ENCODE measurements at regions not wholly inside any gene's neighbourhood (a gene's known extent, or its start where the extent isn't known, plus 50 kb on each side); places are given as distances from the start of the nearest gene placed in this dataset.
A peak's percentile ranks its signal among the peaks of the same experiment; 100 is the strongest.

- intact Hi-C loops (cut with DNase I), result no loop called here
- no peaks in the 10 kb centered on the region for H3K4me1 ChIP-seq (ENCODE audit: control insufficient read depth in 2 of 3, insufficient read depth in 2 of 3, low read depth in 1 of 3, low read length in 3 of 3)
- TF ChIP-seq, protein P1, sequence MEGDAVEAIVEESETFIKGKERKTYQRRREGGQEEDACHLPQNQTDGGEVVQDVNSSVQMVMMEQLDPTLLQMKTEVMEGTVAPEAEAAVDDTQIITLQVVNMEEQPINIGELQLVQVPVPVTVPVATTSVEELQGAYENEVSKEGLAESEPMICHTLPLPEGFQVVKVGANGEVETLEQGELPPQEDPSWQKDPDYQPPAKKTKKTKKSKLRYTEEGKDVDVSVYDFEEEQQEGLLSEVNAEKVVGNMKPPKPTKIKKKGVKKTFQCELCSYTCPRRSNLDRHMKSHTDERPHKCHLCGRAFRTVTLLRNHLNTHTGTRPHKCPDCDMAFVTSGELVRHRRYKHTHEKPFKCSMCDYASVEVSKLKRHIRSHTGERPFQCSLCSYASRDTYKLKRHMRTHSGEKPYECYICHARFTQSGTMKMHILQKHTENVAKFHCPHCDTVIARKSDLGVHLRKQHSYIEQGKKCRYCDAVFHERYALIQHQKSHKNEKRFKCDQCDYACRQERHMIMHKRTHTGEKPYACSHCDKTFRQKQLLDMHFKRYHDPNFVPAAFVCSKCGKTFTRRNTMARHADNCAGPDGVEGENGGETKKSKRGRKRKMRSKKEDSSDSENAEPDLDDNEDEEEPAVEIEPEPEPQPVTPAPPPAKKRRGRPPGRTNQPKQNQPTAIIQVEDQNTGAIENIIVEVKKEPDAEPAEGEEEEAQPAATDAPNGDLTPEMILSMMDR (IDR thresholded peaks at IDR 0.05; ENCODE audit: borderline replicate concordance, extremely low read depth, insufficient read depth), result no peak
- no peaks in the 10 kb centered on the region for H3K36me3 ChIP-seq (ENCODE audit: control insufficient read depth in 2 of 3, insufficient read depth in 3 of 3, low read length in 3 of 3)
- H3K4me3 ChIP-seq (ENCODE audit: low read length in 3 of 3), result no peak overlapping the region
- no peaks in the 10 kb centered on the region for H3K27me3 ChIP-seq (ENCODE audit: control insufficient read depth, insufficient read depth, low read length)
- H3K9ac ChIP-seq (ENCODE audit: low read length in 3 of 3), result no peak overlapping the region
- DNase-seq (no peak), FAIRE-seq (no peak)
- no peaks in the 10 kb centered on the region for H3K9me3 ChIP-seq (ENCODE audit: control insufficient read depth in 2 of 3, insufficient read depth in 1 of 3, low read length in 3 of 3)
- no peak overlapping the region for H3K27ac ChIP-seq (ENCODE audit: low read depth in 2 of 2, low read length in 2 of 2)
These were observed 525.9 kb downstream of the TMEM182 start for GRCh38 chr2:103287746-103288145.

DNA sequence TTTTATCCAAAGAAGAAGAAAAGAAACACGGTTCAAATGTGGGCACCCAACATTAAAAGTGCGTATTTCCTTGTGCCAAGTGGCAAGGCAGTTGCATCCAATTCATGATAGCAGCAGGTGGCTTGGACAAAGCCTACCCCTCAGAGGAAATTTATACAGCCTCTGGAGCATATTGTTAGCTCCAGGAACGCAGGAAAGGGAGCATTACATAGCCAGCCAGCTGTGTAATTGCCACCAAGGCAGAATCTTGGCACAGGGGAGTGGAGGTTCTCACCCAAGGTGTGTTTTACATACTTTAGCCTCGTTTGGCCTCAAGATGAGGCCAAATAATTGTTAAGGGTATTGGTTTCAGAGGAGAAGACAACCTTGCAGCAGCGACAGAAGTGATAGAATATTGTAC lies 526.9 kb downstream of the TMEM182 start:
- DNase-seq (peak in 2 of 5 donors; percentile 24), FAIRE-seq (no peak)
- H3K36me3 ChIP-seq (ENCODE audit: control insufficient read depth in 2 of 3, insufficient read depth in 3 of 3, low read length in 3 of 3), result no peaks in the 10 kb centered on the region
- H3K27me3 ChIP-seq (ENCODE audit: control insufficient read depth, insufficient read depth, low read length), result no peaks in the 10 kb centered on the region
- intact Hi-C loops (cut with DNase I), result no loop called here
- TF ChIP-seq, protein P1 (IDR thresholded peaks at IDR 0.05; ENCODE audit: borderline replicate concordance, extremely low read depth, insufficient read depth), result no peak
- H3K4me1 ChIP-seq (ENCODE audit: control insufficient read depth in 2 of 3, insufficient read depth in 2 of 3, low read depth in 1 of 3, low read length in 3 of 3), result no peaks in the 10 kb centered on the region
- no peak overlapping the region for H3K27ac ChIP-seq (ENCODE audit: low read depth in 2 of 2, low read length in 2 of 2)
- no peaks in the 10 kb centered on the region for H3K9me3 ChIP-seq (ENCODE audit: control insufficient read depth in 2 of 3, insufficient read depth in 1 of 3, low read length in 3 of 3)
- H3K4me3 ChIP-seq (ENCODE audit: low read length in 3 of 3), result no peak overlapping the region
- no peak overlapping the region for H3K9ac ChIP-seq (ENCODE audit: low read length in 3 of 3)

DNA sequence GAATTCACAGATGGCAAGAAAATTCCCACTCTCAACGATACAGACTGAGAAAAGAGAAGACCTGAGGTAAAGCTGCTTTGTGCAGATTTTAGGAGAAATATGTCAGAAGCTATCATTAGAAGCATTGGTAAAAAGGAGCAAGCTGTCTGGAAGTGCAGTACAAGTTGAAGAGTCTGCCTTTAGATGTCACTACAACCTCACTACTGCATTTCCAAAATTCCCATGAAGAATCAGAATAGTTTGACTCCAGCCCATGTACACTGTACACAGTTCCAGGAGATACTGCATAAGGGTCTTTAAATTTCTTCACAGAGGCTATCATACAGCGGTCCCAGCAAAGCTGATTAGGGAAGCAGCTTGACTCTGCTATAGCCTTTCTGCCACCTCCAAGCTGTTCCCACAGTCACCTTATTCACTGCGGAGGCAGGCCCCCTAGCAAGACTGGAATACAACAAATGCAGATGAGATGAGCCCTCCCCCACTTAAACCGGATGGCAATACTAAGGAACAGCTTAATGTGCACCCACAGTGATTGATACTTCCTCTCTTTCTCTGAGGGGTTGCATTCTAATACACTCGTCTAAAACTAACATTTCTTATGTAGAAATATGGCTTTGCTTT lies 527.4 kb downstream of the TMEM182 start:
- Histone ChIP-seq H3K9ac (ENCODE audit: low read length in 3 of 3) (no peak overlapping the region), H3K4me1 (ENCODE audit: control insufficient read depth in 2 of 3, insufficient read depth in 2 of 3, low read depth in 1 of 3, low read length in 3 of 3) (no peaks in the 10 kb centered on the region), H3K27ac (ENCODE audit: low read depth in 2 of 2, low read length in 2 of 2) (no peak overlapping the region), H3K27me3 (ENCODE audit: control insufficient read depth, insufficient read depth, low read length) (no peaks in the 10 kb centered on the region), H3K4me3 (ENCODE audit: low read length in 3 of 3) (no peak overlapping the region), H3K9me3 (ENCODE audit: control insufficient read depth in 2 of 3, insufficient read depth in 1 of 3, low read length in 3 of 3) (no peaks in the 10 kb centered on the region), H3K36me3 (ENCODE audit: control insufficient read depth in 2 of 3, insufficient read depth in 3 of 3, low read length in 3 of 3) (no peaks in the 10 kb centered on the region)
- TF ChIP-seq, protein P1 (IDR thresholded peaks at IDR 0.05; ENCODE audit: borderline replicate concordance, extremely low read depth, insufficient read depth), result no peak
- DNase-seq (peak in 2 of 5 donors; percentile 52 to 54), FAIRE-seq (no peak)
- intact Hi-C loops (cut with DNase I), result no loop called here

DNA sequence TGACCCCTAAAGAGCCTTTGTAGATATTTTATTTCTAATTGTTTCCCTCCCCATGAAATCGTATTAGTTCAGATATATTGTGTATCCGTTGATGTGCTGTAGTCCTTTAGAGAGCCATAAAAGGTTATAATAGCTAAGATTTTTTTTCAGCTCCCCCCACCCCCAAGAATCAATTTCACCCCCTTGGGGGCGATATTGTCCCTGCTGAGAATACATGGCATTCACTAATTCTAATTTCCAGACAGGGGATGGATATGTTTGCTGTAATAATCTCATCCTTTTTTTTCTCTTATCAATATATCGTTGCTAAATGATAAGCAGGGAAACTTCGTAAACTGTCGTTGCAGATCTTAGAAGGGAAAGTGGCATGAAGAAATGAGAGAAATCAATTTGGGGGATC lies 530.7 kb downstream of the TMEM182 start:
- no peak overlapping the region for H3K9ac ChIP-seq (ENCODE audit: low read length in 3 of 3)
- TF ChIP-seq, protein P1 (IDR thresholded peaks at IDR 0.05; ENCODE audit: borderline replicate concordance, extremely low read depth, insufficient read depth), result no peak
- H3K9me3 ChIP-seq (ENCODE audit: control insufficient read depth in 2 of 3, insufficient read depth in 1 of 3, low read length in 3 of 3), result no peaks in the 10 kb centered on the region
- H3K27ac ChIP-seq (ENCODE audit: low read depth in 2 of 2, low read length in 2 of 2), result no peak overlapping the region
- FAIRE-seq (no peak), DNase-seq (peak in 1 of 5 donors; percentile 7)
- no peak overlapping the region for H3K4me3 ChIP-seq (ENCODE audit: low read length in 3 of 3)
- no peaks in the 10 kb centered on the region for H3K27me3 ChIP-seq (ENCODE audit: control insufficient read depth, insufficient read depth, low read length)
- intact Hi-C loops (cut with DNase I), result no loop called here
- no peaks in the 10 kb centered on the region for H3K4me1 ChIP-seq (ENCODE audit: control insufficient read depth in 2 of 3, insufficient read depth in 2 of 3, low read depth in 1 of 3, low read length in 3 of 3)
- H3K36me3 ChIP-seq (ENCODE audit: control insufficient read depth in 2 of 3, insufficient read depth in 3 of 3, low read length in 3 of 3), result no peaks in the 10 kb centered on the region

Measured in kidney (tissue), 13 donors.